Colon (tissue), 2 donors: ENCODE measurements at regions not wholly inside any gene's neighbourhood (a gene's known extent, or its start where the extent isn't known, plus 50 kb on each side); places are given as distances from the start of the nearest gene placed in this dataset.
"Not testable (repeated sequence)": the region's sequence is repeated elsewhere in the genome, so short reads cannot be mapped to it uniquely, and the experiment has no call there.

Experiments
- FAIRE-seq: peaks from 2 replicates; lab custom pipeline; 2012; peaks lifted over from hg19 to GRCh38; lab: Jason Lieb, UNC
- donor health status: control.
- donor health status: control.

- not testable (repeated sequence) for FAIRE-seq
Observed at GRCh38 chr22:23379540-23380229, 199.4 kb downstream of the BCR start.

GRCh38 chr22:23377767-23378166 lies 197.5 kb downstream of the BCR start:
- FAIRE-seq = no peak

- no peak for FAIRE-seq
Observed at GRCh38 chr22:23376256-23376655, 195.9 kb downstream of the BCR start.

- no peak for FAIRE-seq
Observed at GRCh38 chr22:23375031-23375827, 194.9 kb downstream of the BCR start.

- no peak for FAIRE-seq
Observed at GRCh38 chr22:23373601-23374000, 193.3 kb downstream of the BCR start.

GRCh38 chr22:23370251-23370650 lies 189.9 kb downstream of the BCR start:
- no peak for FAIRE-seq

GRCh38 chr22:23369054-23369685 lies 188.9 kb downstream of the BCR start:
- FAIRE-seq = no peak
